GM12878 (cell line): ENCODE measurements at regions not wholly inside any gene's neighbourhood (a gene's known extent, or its start where the extent isn't known, plus 50 kb on each side); places are given as distances from the start of the nearest gene placed in this dataset.

Experiments used
- ATAC-seq: fragments of 200-7000 bp; cut with Tn5 transposase; 3 replicates; pipeline ENCODE4 v1.9.1; 2020; ENCODE audit warnings: mild to moderate bottlenecking, moderate library complexity
- BruUV-seq: library from RNA; stranded (reverse); fragments of 400-500 nt; replicated peaks from 2 replicates; lab custom pipeline; 2021; lab: Mats Ljungman, UMichigan
- CTCF ChIA-PET: fragments of 300-600 bp; sonication (Branson Sonifier 250); formaldehyde crosslinking; extraction: SDS; loops from one replicate; lab custom pipeline; 2021; ENCODE audit warnings: inconsistent platforms; lab: Yijun Ruan, JAX
- POLR2A ChIA-PET: fragments of 350-600 bp; formaldehyde crosslinking; extraction: SDS; loops from one replicate; lab custom pipeline; 2021; ENCODE audit warnings: inconsistent platforms; lab: Charles Lee
- RAD21 ChIA-PET: fragments of 300-600 bp; sonication (Branson Sonifier 250); formaldehyde crosslinking; loops from one replicate; lab custom pipeline; 2023; ENCODE audit warnings: antibody characterized with exemption; ENCODE audit not compliant: unreplicated experiment; lab: Charles Lee
- SMC1A ChIA-PET: fragments of 300-600 bp; sonication (Branson Sonifier 250); formaldehyde crosslinking; loops from one replicate; lab custom pipeline; 2023; ENCODE audit not compliant: unreplicated experiment, uncharacterized antibody; lab: Charles Lee
- DNase-seq: peaks from one replicate; pipeline ENCODE4 v3.0.0-alpha.2; 2011; ENCODE audit warnings: low read depth, low spot score
- FAIRE-seq: peaks from 3 replicates; lab custom pipeline; 2011; peaks lifted over from hg19 to GRCh38; lab: Jason Lieb, UNC
- H2AFZ ChIP-seq: 2 replicates; pipeline ENCODE4 v1.6.0; 2011; ENCODE audit warnings: low read depth, low read length, control low read depth; ENCODE audit not compliant: control insufficient read depth
- H3K27ac ChIP-seq: 2 replicates; pipeline ENCODE4 v1.5.1; 2011; ENCODE audit warnings: control low read depth; ENCODE audit not compliant: control insufficient read depth, insufficient read depth
- H3K27me3 ChIP-seq, 2 experiments: replicated peaks in 1 of 2; 2 replicates each; pipeline versions ENCODE4 v1.6.0 to v1.6.1; 2011; ENCODE audit warnings: low read length in 1 of 2; ENCODE audit not compliant: control insufficient read depth in 2 of 2, insufficient read depth in 2 of 2
- H3K36me3 ChIP-seq, 2 experiments: 2 replicates each; pipeline ENCODE4 v1.5.1; 2011; ENCODE audit warnings: low read length in 1 of 2; ENCODE audit not compliant: control insufficient read depth in 2 of 2, insufficient read depth in 2 of 2
- H3K4me1 ChIP-seq: 2 replicates; pipeline ENCODE4 v1.6.1; 2011; ENCODE audit warnings: mild to moderate bottlenecking, low read length, moderate library complexity, mixed read lengths; ENCODE audit not compliant: control insufficient read depth, insufficient read depth
- H3K4me2 ChIP-seq: 2 replicates; pipeline ENCODE4 v1.6.0; 2011; ENCODE audit warnings: control low read depth; ENCODE audit not compliant: control insufficient read depth, insufficient read depth
- H3K4me3 ChIP-seq: fragments of 200-600 bp; sonication (generic); 2 replicates; pipeline ENCODE4 v1.5.1; 2016
- H3K79me2 ChIP-seq: 2 replicates; pipeline ENCODE4 v1.6.0; 2011; ENCODE audit warnings: low read length; ENCODE audit not compliant: control insufficient read depth, insufficient read depth
- H3K9ac ChIP-seq: 2 replicates; pipeline ENCODE4 v1.8.0; 2011; ENCODE audit warnings: low read length, control low read depth, mixed read lengths; ENCODE audit not compliant: control insufficient read depth, insufficient read depth
- H3K9me3 ChIP-seq: replicated peaks from 3 replicates; pipeline ENCODE4 v1.5.1; 2011; ENCODE audit warnings: mild to moderate bottlenecking, low read length; ENCODE audit not compliant: control insufficient read depth, insufficient read depth
- H4K20me1 ChIP-seq: 2 replicates; pipeline ENCODE4 v1.6.0; 2011; ENCODE audit not compliant: control insufficient read depth, insufficient read depth
- ATF3 ChIP-seq: IDR thresholded peaks from 2 replicates; pipeline ENCODE4 v1.6.1; 2011; ENCODE audit warnings: low read depth, mild to moderate bottlenecking, low read length, moderate library complexity, borderline replicate concordance; ENCODE audit errors: extremely low read depth
- BCL3 ChIP-seq: IDR thresholded peaks from 2 replicates; pipeline ENCODE4 v1.6.1; 2011; ENCODE audit warnings: borderline replicate concordance, low read depth, mild to moderate bottlenecking, moderate library complexity, low read length; ENCODE audit not compliant: insufficient read depth, poor library complexity, severe bottlenecking
- CBX5 ChIP-seq: sonication (generic); IDR thresholded peaks from 2 replicates; pipeline ENCODE4 v1.6.1; 2016; ENCODE audit warnings: low read depth, moderate library complexity, mild to moderate bottlenecking, inconsistent platforms
- CREM ChIP-seq: IDR thresholded peaks from 2 replicates; pipeline ENCODE4 v1.6.1; 2014; ENCODE audit warnings: antibody characterized with exemption, low read depth
- DPF2 ChIP-seq: fragments of 450-650 bp; IDR thresholded peaks from 2 replicates; pipeline ENCODE4 v1.6.1; 2017; ENCODE audit warnings: mild to moderate bottlenecking
- IKZF1 ChIP-seq: fragments of 450-650 bp; conservative IDR thresholded peaks from 2 replicates; pipeline ENCODE4 v1.6.1; 2017; ENCODE audit warnings: antibody characterized with exemption, mild to moderate bottlenecking
- KAT2A ChIP-seq: conservative IDR thresholded peaks from 2 replicates; pipeline ENCODE4 v1.6.1; 2011; ENCODE audit warnings: low read depth, low read length; ENCODE audit not compliant: control insufficient read depth
- MTA2 ChIP-seq: fragments of 450-650 bp; IDR thresholded peaks from 2 replicates; pipeline ENCODE4 v1.6.1; 2016; ENCODE audit warnings: low read depth, mild to moderate bottlenecking, moderate library complexity
- MTA3 ChIP-seq: IDR thresholded peaks from 2 replicates; pipeline ENCODE4 v1.6.1; 2012; ENCODE audit warnings: low read length, inconsistent platforms, borderline replicate concordance
- NRF1 ChIP-seq: conservative IDR thresholded peaks from 2 replicates; pipeline ENCODE4 v1.6.1; 2011; ENCODE audit warnings: mild to moderate bottlenecking, low read depth, low read length, improper control_type of control experiment
- PAX5 ChIP-seq: IDR thresholded peaks from 2 replicates; pipeline ENCODE4 v1.6.1; 2011; ENCODE audit warnings: low read depth, low read length, borderline replicate concordance
- SPI1 ChIP-seq: IDR thresholded peaks from 2 replicates; pipeline ENCODE4 v1.6.1; 2011; ENCODE audit warnings: low read depth, mild to moderate bottlenecking, low read length, moderate library complexity, borderline replicate concordance; ENCODE audit not compliant: insufficient read depth
- USF1 ChIP-seq: IDR thresholded peaks from 2 replicates; pipeline ENCODE4 v1.6.1; 2011; ENCODE audit warnings: borderline replicate concordance, low read depth, mild to moderate bottlenecking, moderate library complexity, mixed read lengths, low read length; ENCODE audit not compliant: insufficient read depth; ENCODE audit errors: extremely low read length
- ZNF622 ChIP-seq: fragments of 450-650 bp; IDR thresholded peaks from 2 replicates; pipeline ENCODE4 v1.6.1; 2017; ENCODE audit warnings: mild to moderate bottlenecking, inconsistent platforms
- WGBS: methylation state at CpG from one replicate; pipeline ENCODE4 v1.1.6; 2016; ENCODE audit warnings: low lambda C conversion rate; ENCODE audit not compliant: insufficient replicate concordance, insufficient coverage; ENCODE audit errors: missing lambda C conversion rate; 5-methylcytosine and 5-hydroxymethylcytosine counted together
- in situ Hi-C: fragments of 300-500 bp; cut with MboI; formaldehyde crosslinking; loops from 9 replicates; pipeline ENCODE4 v1.14.3; 2018; ENCODE audit warnings: mixed read lengths
- intact Hi-C: fragments of 100-400 bp; cut with micrococcal nuclease; formaldehyde crosslinking; loops from one replicate; pipeline ENCODE4 v1.14.2; 2022; ENCODE audit not compliant: unreplicated experiment

- ChIA-PET POLR2A (no interaction called here), SMC1A (no interaction called here), RAD21 (no interaction called here), CTCF (no interaction called here)
- no peaks in the 10 kb centered on the region for H3K36me3 ChIP-seq
- WGBS, result 0% methylated on average over 3 of the region's 3 CpGs
- H3K4me3 ChIP-seq, result no peak overlapping the region
- H3K27me3 ChIP-seq, result no peaks in the 10 kb centered on the region
- intact Hi-C loops (no loop called here), in situ Hi-C loops (no loop called here)
- no TSS peak for BruUV-seq
- TF ChIP-seq CBX5 (no peak), MTA2 (no peak), ZNF622 (no peak), MTA3 (no peak), CREM (no peak), SPI1 (no peak), USF1 (no peak), ATF3 (no peak), KAT2A (no peak), IKZF1 (no peak), BCL3 (no peak), NRF1 (no peak), PAX5 (no peak), DPF2 (no peak)
- no peaks in the 10 kb centered on the region; the same call in 2 of the 3 replicates for H3K9me3 ChIP-seq
- no peaks in the 10 kb centered on the region for H3K4me1 ChIP-seq
- no peak overlapping the region for H3K4me2 ChIP-seq
- DNase-seq (no peak), ATAC-seq (no peak), FAIRE-seq (no peak)
- H4K20me1 ChIP-seq, result no peaks in the 10 kb centered on the region
- no peak overlapping the region for H2AFZ ChIP-seq
- no peak overlapping the region for H3K27ac ChIP-seq
- no peak overlapping the region for H3K9ac ChIP-seq
- H3K79me2 ChIP-seq, result no peaks in the 10 kb centered on the region
Observed at GRCh38 chr10:20616056-20616671, 280.9 kb downstream of the NEBL start.
